ENCODE measurements at regions not wholly inside any gene's neighbourhood (a gene's known extent, or its start where the extent isn't known, plus 50 kb on each side); places are given as distances from the start of the nearest gene placed in this dataset.

DNA sequence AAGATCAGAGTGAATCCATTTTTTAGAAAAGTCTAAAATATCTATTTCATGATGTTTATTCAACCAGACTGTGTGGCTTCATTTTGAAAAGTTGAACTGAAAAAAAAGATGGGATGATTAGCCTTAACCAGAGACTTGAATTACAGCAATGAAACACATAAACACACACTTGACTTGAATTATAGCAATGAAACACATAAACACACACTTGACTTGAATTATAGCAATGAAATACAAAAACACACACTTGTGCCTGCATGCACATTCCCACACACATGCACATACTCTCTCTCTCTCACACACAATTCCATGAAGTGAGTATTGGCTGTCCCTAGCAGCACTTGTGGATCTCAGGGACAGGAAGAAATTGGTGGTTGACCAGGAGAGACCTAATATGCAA is 286.8 kb downstream of the USP46 start:
- DNase-seq: no peak
- H3K27me3 Mint-ChIP-seq: peaks cover 5% of the 10 kb centered on the region
- H3K9me3 Mint-ChIP-seq: no peaks in the 10 kb centered on the region
- TF ChIP-seq, protein P1, sequence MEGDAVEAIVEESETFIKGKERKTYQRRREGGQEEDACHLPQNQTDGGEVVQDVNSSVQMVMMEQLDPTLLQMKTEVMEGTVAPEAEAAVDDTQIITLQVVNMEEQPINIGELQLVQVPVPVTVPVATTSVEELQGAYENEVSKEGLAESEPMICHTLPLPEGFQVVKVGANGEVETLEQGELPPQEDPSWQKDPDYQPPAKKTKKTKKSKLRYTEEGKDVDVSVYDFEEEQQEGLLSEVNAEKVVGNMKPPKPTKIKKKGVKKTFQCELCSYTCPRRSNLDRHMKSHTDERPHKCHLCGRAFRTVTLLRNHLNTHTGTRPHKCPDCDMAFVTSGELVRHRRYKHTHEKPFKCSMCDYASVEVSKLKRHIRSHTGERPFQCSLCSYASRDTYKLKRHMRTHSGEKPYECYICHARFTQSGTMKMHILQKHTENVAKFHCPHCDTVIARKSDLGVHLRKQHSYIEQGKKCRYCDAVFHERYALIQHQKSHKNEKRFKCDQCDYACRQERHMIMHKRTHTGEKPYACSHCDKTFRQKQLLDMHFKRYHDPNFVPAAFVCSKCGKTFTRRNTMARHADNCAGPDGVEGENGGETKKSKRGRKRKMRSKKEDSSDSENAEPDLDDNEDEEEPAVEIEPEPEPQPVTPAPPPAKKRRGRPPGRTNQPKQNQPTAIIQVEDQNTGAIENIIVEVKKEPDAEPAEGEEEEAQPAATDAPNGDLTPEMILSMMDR (IDR thresholded peaks at IDR 0.05): no peak
- H3K4me1 Mint-ChIP-seq: no peaks in the 10 kb centered on the region
- intact Hi-C loops (cut with micrococcal nuclease): loop anchor here (10.0 kb wide), 1 partner anchor 1433 kb away; no protein-coding TSS in a partner anchor
- H3K4me3 Mint-ChIP-seq: no peak overlapping the region
- POLR2A ChIA-PET: no interaction called here
- CTCF ChIA-PET: no interaction called here
- no peak for ATAC-seq (ENCODE audit: low read depth)
- H3K36me3 Mint-ChIP-seq (ENCODE audit: low read depth): no peaks in the 10 kb centered on the region
- H3K27ac Mint-ChIP-seq: no peak overlapping the region

DNA sequence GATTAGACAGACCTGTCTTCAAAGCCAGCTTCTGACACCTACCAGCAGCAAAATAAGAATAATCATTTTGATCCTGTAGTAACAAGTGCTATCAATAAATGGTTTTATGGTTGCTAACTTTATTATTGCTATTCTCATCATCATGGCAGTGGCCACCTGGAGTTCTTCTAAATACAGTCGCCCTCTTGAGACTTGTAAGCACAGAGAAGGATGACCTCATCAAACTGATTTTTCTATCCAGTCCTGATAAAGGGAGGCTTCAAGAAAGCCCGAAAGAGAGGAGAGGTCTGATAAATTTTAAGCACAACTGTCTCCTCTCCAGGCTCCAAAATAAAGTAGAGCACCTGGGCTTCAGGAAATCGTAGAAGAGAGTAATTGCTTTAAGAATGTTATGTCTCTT is 286.4 kb downstream of the USP46 start:
- CTCF ChIA-PET: no interaction called here
- ATAC-seq (ENCODE audit: low read depth): no peak
- DNase-seq: no peak
- intact Hi-C loops (cut with micrococcal nuclease): loop anchor here (10.0 kb wide), 1 partner anchor 1432 kb away; no protein-coding TSS in a partner anchor
- POLR2A ChIA-PET: no interaction called here
- TF ChIP-seq, protein P1 (IDR thresholded peaks at IDR 0.05): no peak
- Mint-ChIP-seq H3K4me1 (no peaks in the 10 kb centered on the region), H3K27ac (no peak overlapping the region), H3K27me3 (peaks cover 5% of the 10 kb centered on the region), H3K4me3 (no peak overlapping the region), H3K36me3 (ENCODE audit: low read depth) (no peaks in the 10 kb centered on the region), H3K9me3 (no peaks in the 10 kb centered on the region)

- H3K9me3 Mint-ChIP-seq: no peaks in the 10 kb centered on the region
Measured at GRCh38 chr4:52373650-52374049, 285.5 kb downstream of the USP46 start.

DNA sequence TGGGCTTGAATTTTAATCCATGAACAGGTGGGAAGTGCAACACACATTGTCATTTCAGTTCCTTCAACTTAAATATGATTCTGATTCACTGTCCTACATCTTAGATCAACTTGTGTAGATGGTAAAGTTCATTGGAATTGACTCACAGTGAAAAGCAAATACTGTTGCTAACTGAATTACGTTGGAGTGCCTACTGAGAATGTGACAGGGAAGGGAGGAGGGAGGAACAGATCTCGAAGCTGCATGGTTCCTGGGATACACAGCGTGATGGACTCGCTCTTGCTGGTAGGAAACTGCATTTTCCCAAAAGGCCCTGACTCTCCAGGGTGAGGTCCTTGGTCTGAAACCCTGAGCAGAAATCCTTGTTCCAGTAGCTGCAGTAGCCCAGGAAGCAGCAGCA is 284.2 kb downstream of the USP46 start:
- intact Hi-C loops (cut with micrococcal nuclease): loop anchor here (10.0 kb wide), 1 partner anchor 1430 kb away; no protein-coding TSS in a partner anchor
- DNase-seq: no peak
- Mint-ChIP-seq H3K4me1 (no peaks in the 10 kb centered on the region), H3K27me3 (peaks cover 12% of the 10 kb centered on the region), H3K9me3 (no peaks in the 10 kb centered on the region), H3K4me3 (no peak overlapping the region), H3K36me3 (ENCODE audit: low read depth) (no peaks in the 10 kb centered on the region), H3K27ac (no peak overlapping the region)
- TF ChIP-seq, protein P1 (IDR thresholded peaks at IDR 0.05): no peak
- ATAC-seq (ENCODE audit: low read depth): no peak
- ChIA-PET CTCF (interaction anchor here (1.7 to 3.4 kb wide), 3 partner anchors 608 to 1859 kb away, joined by 4 to 44 read pairs (median 24); no protein-coding TSS in a partner anchor), POLR2A (no interaction called here)

More at GRCh38 chr4:52373650-52374049, 285.5 kb downstream of the USP46 start:
- H3K4me3 Mint-ChIP-seq: no peak overlapping the region
- ChIA-PET CTCF (no interaction called here), POLR2A (no interaction called here)
- no peak for ATAC-seq (ENCODE audit: low read depth)
- no peaks in the 10 kb centered on the region for H3K36me3 Mint-ChIP-seq (ENCODE audit: low read depth)
- peaks cover 10% of the 10 kb centered on the region for H3K27me3 Mint-ChIP-seq
- intact Hi-C loops (cut with micrococcal nuclease): loop anchor here (10.0 kb wide), 1 partner anchor 1431 kb away; no protein-coding TSS in a partner anchor
- no peak for DNase-seq
- TF ChIP-seq, protein P1 (IDR thresholded peaks at IDR 0.05): no peak
- H3K27ac Mint-ChIP-seq: no peak overlapping the region
- H3K4me1 Mint-ChIP-seq: no peaks in the 10 kb centered on the region

GRCh38 chr4:52376132-52376704 is 282.9 kb downstream of the USP46 start:
- Mint-ChIP-seq H3K36me3 (ENCODE audit: low read depth) (no peaks in the 10 kb centered on the region), H3K27ac (no peak overlapping the region), H3K4me1 (no peaks in the 10 kb centered on the region), H3K4me3 (no peak overlapping the region), H3K9me3 (no peaks in the 10 kb centered on the region), H3K27me3 (peaks cover 12% of the 10 kb centered on the region)
- DNase-seq (no peak), ATAC-seq (ENCODE audit: low read depth) (no peak)
- TF ChIP-seq, protein P1 (IDR thresholded peaks at IDR 0.05): peak; percentile 45
- ChIA-PET POLR2A (interaction anchor here (0.7 to 1.2 kb wide), 2 partner anchors 1584 to 1857 kb away, joined by 4 to 5 read pairs; no protein-coding TSS in a partner anchor), CTCF (interaction anchor here (0.7 to 3.4 kb wide), 8 partner anchors 27 to 1857 kb away, joined by 3 to 44 read pairs (median 4); no protein-coding TSS in a partner anchor)
- intact Hi-C loops (cut with micrococcal nuclease): loop anchor here (1.0 to 10.0 kb wide), 4 partner anchors 169 to 1858 kb away; no protein-coding TSS in a partner anchor
